ENCODE measurements at regions not wholly inside any gene's neighbourhood (a gene's known extent, or its start where the extent isn't known, plus 50 kb on each side); places are given as distances from the start of the nearest gene placed in this dataset.

GRCh38 chr10:126734967-126735366 is 64.5 kb upstream of the C10orf90 start:
- TF ChIP-seq CTCF (IDR thresholded peaks at IDR 0.05) (no peak), POLR2A (IDR thresholded peaks at IDR 0.05) (no peak), EP300 (IDR thresholded peaks at IDR 0.05) (no peak)
